HL-60 (cell line): ENCODE measurements at regions not wholly inside any gene's neighbourhood (a gene's known extent, or its start where the extent isn't known, plus 50 kb on each side); places are given as distances from the start of the nearest gene placed in this dataset.

Source experiments
- DNase-seq, 2 experiments: peaks; one replicate each; pipeline ENCODE4 v3.0.0-alpha.2; 2010 to 2020; ENCODE audit warnings: low read depth in 1 of 2, low spot score in 1 of 2
- H3K27ac ChIP-seq: fragments of 250-450 bp; sonication (Bioruptor Pico); replicated peaks from 2 replicates; pipeline ENCODE4 v1.5.1; 2020; ENCODE audit warnings: mild to moderate bottlenecking, moderate library complexity
- H3K27me3 ChIP-seq: fragments of 250-450 bp; sonication (Bioruptor Pico); 2 replicates; pipeline ENCODE4 v1.5.1; 2021; ENCODE audit warnings: mild to moderate bottlenecking, moderate library complexity; ENCODE audit not compliant: insufficient read depth, poor library complexity, severe bottlenecking
- H3K4me3 ChIP-seq: replicated peaks from 2 replicates; pipeline ENCODE4 v1.5.1; 2011; ENCODE audit warnings: mild to moderate bottlenecking, control low read depth, low read length; ENCODE audit not compliant: insufficient read depth
- CTCF ChIP-seq: IDR thresholded peaks from one replicate; pipeline ENCODE4 v1.5.1; 2011; ENCODE audit warnings: low read length, control low read depth, inconsistent platforms; ENCODE audit not compliant: insufficient read depth
- GABPA ChIP-seq: IDR thresholded peaks from 2 replicates; pipeline ENCODE4 v1.6.1; 2012; ENCODE audit warnings: low read depth
- POLR2AphosphoS5 ChIP-seq: IDR thresholded peaks from 2 replicates; pipeline ENCODE4 v1.6.1; 2012; ENCODE audit warnings: low read depth
- REST ChIP-seq: IDR thresholded peaks from 2 replicates; pipeline ENCODE4 v1.6.1; 2012; ENCODE audit warnings: low read depth; ENCODE audit not compliant: insufficient replicate concordance
- SPI1 ChIP-seq: IDR thresholded peaks from 2 replicates; pipeline ENCODE4 v1.6.1; 2012; ENCODE audit warnings: low read depth, mild to moderate bottlenecking, borderline replicate concordance

- Histone ChIP-seq H3K27ac (no peak overlapping the region), H3K4me3 (no peak overlapping the region), H3K27me3 (no peaks in the 10 kb centered on the region)
- no peak for TF ChIP-seq CTCF
- TF ChIP-seq POLR2AphosphoS5, result no peak
- no peak for TF ChIP-seq REST
- no peak for TF ChIP-seq SPI1
- TF ChIP-seq GABPA, result no peak
- no peak for DNase-seq
Measured at GRCh38 chr3:135757421-135757820, 208.1 kb upstream of the PPP2R3A start.

GRCh38 chr3:135758961-135759360 is 206.6 kb upstream of the PPP2R3A start:
- Histone ChIP-seq H3K27me3 (no peaks in the 10 kb centered on the region), H3K27ac (no peak overlapping the region), H3K4me3 (no peak overlapping the region)
- TF ChIP-seq POLR2AphosphoS5, result no peak
- no peak for TF ChIP-seq SPI1
- TF ChIP-seq CTCF, result no peak
- no peak for TF ChIP-seq REST
- TF ChIP-seq GABPA, result no peak
- DNase-seq, result no peak

GRCh38 chr3:135759651-135760050 is 205.9 kb upstream of the PPP2R3A start:
- TF ChIP-seq SPI1 (no peak), GABPA (no peak), CTCF (no peak), REST (no peak), POLR2AphosphoS5 (no peak)
- Histone ChIP-seq H3K27me3 (no peaks in the 10 kb centered on the region), H3K27ac (no peak overlapping the region), H3K4me3 (no peak overlapping the region)
- no peak for DNase-seq
